HT1080 (cell line): ENCODE measurements at regions not wholly inside any gene's neighbourhood (a gene's known extent, or its start where the extent isn't known, plus 50 kb on each side); places are given as distances from the start of the nearest gene placed in this dataset.
"Not testable (repeated sequence)": the region's sequence is repeated elsewhere in the genome, so short reads cannot be mapped to it uniquely, and the experiment has no call there.

Experiments
- DNase-seq: peaks from one replicate; pipeline ENCODE4 v3.0.0-alpha.2; 2015; ENCODE audit warnings: low read depth

DNA sequence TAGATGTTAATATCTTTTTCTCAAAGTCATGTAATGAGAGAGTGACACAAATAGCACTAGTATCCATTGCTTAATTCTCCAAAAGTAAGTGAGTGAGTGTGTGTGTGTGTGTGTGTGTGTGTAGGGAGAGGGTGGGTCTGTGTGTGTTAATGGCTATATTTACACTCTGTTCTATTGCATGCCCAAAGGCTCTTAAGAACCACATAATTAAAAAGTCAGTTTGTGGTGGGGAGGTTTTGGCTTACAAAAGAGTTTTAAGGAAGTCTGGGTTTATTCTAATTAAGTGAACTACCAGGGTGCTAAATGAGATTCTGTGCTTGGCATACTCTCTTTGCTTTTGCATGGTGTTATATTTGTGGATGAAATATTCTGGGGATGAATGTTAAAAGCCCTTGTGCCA, 1897.6 kb upstream of the FLRT2 start:
- DNase-seq = no peak

DNA sequence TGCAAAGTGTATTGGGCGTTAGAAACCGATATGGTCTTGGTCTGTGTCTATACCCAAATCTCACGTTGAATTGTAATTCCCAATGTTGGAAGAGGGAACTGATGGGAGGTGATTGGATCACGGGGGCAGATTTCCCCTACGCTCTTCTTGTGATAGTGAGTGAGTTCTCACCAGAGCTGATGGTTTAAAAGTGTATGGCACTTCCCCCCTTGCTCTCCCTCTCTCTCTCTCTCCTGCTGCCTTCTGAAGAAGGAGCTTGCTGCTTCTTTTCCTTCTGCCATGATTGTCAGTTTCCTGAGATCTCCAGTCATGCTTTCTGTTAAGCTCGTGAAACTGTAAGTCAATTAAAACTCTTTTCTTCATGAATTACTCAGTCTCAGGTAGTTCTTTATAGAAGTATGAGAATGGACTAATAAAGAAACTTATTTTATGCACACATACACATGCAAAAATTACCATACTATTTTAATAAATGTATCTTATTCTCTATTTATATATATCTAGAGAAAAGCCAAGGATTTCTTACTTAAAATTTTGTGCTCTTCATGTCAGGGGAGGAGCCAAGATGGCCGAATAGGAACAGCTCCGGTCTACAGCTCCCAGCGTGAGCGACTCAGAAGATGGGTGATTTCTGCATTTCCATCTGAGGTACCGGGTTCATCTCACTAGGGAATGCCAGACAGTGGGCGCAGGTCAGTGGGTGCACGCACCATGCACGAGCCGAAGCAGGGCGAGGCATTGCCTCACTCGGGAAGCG, 1891.0 kb upstream of the FLRT2 start:
- no peak for DNase-seq

DNA sequence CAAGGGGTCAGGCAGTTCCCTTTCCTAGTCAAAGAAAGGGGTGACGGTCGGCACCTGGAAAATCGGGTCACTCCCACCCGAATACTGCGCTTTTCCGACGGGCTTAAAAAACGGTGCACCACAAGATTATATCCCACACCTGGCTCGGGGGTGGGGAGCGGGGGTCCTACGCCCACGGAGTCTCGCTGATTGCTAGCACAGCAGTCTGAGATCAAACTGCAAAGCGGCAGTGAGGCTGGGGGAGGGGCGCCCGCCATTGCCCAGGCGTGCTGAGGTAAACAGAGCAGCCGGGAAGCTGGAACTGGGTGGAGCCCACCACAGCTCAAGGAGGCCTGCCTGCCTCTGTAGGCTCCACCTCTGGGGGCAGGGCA, 1890.5 kb upstream of the FLRT2 start:
- not testable (repeated sequence) for DNase-seq

DNA sequence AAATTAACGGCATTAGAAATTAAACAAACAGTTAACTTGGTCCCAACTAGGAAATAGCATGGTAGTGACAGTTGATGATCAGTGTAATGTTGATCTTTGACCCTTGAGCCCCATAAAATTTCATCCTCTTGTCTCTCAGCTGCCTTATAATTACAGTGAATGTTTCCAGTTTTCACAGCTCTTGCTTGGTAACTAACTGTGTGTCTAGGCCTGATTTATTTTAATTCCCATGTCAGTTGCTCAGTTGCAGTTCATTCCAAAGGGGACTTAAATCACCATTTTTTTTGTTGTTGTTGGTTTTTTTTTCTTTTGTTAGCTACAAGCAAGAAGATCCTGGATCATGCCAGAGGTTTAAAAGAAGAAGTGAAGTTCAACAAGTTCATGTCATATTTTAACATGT, 1883.7 kb upstream of the FLRT2 start:
- DNase-seq = no peak

- no peak for DNase-seq
Observed at GRCh38 chr14:83660597-83660996, 1869.3 kb upstream of the FLRT2 start.

DNA sequence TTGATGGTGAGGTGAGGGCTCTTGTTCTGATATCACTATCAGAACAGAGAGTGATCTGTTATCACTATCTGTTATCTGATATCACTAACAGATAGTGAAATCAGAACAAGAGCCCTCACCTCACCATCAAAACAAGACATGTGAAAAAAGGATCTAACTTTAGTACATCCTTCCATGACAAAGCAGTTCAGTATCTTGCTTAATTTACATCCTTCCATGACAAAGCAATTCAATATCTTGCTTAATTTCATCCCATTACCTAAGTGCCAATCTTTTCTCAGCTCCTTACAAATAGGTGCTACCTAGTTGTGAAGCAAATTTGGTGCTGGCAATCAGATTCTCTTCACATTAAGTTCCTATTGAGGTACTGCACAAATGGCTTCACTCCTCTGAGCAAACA, 1865.6 kb upstream of the FLRT2 start:
- no peak for DNase-seq

GRCh38 chr14:83689265-83689664, 1840.7 kb upstream of the FLRT2 start:
- no peak for DNase-seq

DNA sequence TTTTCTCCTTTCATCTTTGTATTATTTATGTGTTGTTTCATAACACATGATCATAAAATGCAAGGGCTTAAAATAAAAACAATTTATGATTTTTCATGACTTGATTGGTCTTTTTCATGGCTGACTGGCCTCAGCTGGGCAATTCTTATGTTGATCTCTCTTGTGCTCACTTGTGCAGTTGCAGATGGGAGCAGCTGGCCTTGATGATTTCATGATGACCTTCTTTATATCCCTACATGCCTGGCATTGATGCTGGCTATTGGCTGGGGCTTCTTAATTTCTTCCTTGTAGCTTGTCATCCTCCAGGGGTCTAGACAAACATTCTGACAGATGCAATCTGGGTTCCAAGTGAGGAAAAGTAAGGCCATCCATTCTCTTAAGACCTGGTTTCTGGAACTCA, 1832.8 kb upstream of the FLRT2 start:
- DNase-seq = no peak

GRCh38 chr14:83702619-83703018, 1827.3 kb upstream of the FLRT2 start:
- DNase-seq = no peak

DNA sequence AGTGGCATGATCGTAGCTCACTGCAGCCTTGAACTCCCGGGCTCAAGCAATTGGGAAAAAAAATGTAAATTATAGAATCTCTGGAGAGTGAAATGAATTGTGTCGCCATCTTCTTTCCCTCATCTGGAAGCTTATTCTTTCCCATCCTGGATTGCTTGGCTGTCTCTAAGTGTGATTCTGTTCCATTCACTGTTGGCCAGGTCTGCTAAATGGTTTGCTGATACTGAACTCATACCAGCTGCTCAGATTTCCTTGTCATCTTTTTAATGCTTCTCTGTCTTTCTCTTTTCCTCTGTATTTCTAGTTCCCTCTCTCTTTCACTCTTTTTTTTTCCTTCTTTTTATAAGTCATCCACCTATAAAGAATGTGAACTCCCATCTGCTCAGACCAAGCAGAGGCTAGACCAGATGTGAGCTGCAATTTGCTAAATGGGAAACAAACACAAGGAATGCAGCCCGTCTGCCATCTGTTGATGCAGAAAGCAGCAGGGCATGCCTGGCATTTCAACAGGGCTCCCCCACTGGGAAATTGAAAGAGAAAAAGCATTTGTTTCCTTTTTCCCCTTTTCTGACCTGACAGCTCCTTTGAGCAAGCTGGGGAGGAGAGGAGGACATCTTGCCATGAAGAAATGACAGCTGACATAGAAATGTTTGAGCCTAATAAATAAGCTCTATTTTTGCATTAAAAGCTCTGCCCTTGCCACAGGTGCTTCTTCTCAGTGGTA, 1823.6 kb upstream of the FLRT2 start:
- DNase-seq = no peak

DNA sequence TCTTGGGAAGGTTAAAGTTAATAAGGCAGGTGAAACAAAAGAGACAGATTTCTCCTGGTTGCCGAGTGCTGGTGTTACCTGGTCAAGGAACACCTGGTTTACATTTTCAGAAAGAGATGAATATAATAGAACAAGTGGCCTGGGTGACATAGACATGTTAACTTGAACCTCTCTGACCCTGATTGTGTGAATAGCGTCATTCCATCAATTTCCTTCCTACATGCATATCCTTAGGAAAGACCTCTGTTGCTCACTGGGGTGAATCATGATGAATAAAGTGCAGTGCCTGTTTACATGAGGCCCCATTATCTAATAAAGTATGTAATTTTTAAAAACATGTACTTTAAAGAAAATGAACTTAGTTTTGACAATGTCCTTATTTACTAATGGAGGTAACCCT, 1822.9 kb upstream of the FLRT2 start:
- DNase-seq = peak; percentile 17

- no peak for DNase-seq
Observed at GRCh38 chr14:83709116-83709515, 1820.8 kb upstream of the FLRT2 start.

DNA sequence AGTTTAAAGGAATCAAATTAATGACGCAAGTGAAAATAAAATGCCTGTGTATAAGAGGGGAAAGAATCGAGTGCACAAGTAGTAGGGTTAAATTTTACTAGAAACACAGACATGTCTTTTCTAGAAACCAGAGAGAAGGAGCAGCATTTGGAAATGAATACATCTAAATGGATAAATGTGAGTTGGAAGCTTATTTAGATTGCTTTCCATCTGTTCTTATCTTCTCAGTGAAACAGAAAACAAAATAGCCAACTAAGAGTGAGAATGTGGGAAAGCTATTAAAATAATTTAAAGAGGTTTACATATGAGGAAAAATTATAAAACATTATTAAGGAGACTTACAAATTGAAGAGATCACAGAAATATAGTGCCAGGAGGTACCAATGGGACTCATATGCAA, 1818.9 kb upstream of the FLRT2 start:
- no peak for DNase-seq

DNA sequence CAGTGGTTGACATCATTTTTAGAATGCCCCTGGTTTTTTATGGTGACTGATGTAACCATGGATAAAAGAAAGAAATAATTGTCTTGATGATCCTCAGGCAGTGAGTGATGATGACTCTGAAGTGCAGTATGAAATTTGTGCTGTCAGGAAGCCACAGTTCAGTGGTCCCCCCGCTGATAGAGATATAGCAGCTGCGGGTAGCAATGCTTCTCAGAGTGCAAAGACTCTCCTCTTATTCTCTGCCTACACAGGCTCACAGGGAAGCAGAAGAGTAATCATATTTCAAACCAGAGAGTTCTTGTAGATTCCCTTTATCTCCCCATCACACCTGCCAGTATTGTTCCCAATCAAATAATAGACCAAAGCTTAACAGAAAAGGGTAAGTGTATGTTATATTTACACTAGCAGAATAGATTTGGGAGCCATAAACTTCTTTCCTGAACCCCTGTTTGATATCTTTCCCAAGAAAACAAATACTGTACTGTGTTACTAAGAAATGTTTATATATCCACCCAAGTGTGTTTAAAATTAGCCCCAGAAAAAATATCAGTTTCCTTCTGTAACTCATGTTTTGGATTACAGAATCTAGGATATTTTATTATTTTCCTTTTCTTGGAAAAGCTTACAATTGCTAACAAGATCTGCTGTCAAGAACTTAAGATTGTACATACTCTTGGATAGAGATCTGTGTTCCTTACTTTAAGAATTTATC, 1817.4 kb upstream of the FLRT2 start:
- no peak for DNase-seq

GRCh38 chr14:83713732-83714131, 1816.2 kb upstream of the FLRT2 start:
- no peak for DNase-seq

DNA sequence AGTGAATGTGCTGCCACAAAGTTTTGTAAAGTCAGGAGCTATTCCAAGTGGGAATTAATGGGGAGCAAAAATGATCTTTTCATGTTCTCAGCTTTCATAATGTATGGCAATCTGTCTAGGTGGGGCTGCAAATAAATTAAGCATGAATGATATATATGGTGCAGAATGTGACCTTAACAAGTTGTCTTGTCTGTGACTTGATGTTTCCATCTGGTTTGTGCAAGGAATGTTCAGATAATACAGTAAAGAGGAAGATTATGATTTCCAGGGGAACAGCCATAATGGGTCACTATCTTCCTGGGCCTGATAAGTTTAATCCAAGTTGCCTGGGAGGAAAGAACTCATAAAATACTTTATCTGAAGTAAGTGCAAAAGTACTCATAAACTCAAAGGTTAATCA, 1815.8 kb upstream of the FLRT2 start:
- DNase-seq = no peak

DNA sequence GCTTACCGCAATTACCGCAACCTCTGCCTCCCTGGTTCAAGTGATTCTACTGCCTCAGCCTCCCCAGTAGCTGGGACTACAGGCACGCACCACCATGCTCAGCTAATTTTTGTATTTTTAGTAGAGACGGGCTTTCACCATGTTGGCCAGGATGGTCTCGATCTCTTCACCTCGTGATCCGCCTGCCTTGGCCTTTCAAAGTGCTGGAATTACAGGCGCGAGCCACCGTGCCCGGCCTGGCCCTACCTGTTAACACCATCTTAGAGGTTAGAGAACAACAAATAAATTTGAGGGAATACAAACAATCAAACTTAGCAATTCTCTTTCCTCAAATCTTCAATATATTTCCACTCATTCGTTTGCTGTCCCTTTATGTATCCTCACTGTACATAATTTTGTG, 1810.5 kb upstream of the FLRT2 start:
- DNase-seq = not testable (repeated sequence)

GRCh38 chr14:83733670-83734069, 1796.3 kb upstream of the FLRT2 start:
- no peak for DNase-seq

GRCh38 chr14:83734431-83734830, 1795.5 kb upstream of the FLRT2 start:
- no peak for DNase-seq

DNA sequence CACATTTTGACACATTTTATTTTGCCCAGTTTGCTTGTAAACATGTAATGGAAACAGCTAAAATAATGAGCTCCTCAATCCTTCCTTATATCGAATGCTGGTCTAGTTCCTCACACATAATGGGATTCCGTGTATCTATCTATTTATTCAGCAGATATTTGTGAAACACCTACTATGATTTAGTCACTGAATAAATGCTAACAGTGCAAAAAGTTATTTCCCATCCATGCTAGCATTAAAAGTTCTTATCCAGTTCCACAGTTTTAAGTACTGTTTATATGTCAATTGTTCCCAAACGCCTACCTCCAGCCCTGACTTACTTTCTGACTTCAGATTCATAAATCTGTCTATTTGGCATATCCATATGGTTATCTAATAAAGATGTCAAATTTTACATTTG, 1788.7 kb upstream of the FLRT2 start:
- DNase-seq = no peak

GRCh38 chr14:83744224-83744623, 1785.7 kb upstream of the FLRT2 start:
- no peak for DNase-seq

- DNase-seq = peak; percentile 22
Observed at GRCh38 chr14:83744891-83745290, 1785.1 kb upstream of the FLRT2 start.

- DNase-seq = no peak
Observed at GRCh38 chr14:83746336-83746735, 1783.6 kb upstream of the FLRT2 start.
